Adrenal gland (tissue), 5 donors: ENCODE measurements at regions not wholly inside any gene's neighbourhood (a gene's known extent, or its start where the extent isn't known, plus 50 kb on each side); places are given as distances from the start of the nearest gene placed in this dataset.

Experiments used
- CTCF ChIP-seq, 6 experiments: fragments of 450-650 bp in 4 of 6; fragments of 200-600 bp in 2 of 6; sonication (generic) in 1 of 6; IDR thresholded peaks; 1 replicate in 5 of 6; 2 replicates in 1 of 6; pipeline versions ENCODE4 v1.5.1 to v1.8.0; 2016 to 2021; ENCODE audit warnings: antibody characterized with exemption in 6 of 6, mild to moderate bottlenecking in 2 of 6, moderate library complexity in 1 of 6
- POLR2A ChIP-seq, 2 donors: fragments of 450-650 bp; IDR thresholded peaks; one replicate each; pipeline ENCODE4 v1.6.1; 2017; ENCODE audit warnings: antibody characterized with exemption in 2 of 2, mild to moderate bottlenecking in 2 of 2, moderate library complexity in 1 of 2
- donor health status: DM: no; HTN: no; CAD: no.

- TF ChIP-seq CTCF (IDR thresholded peaks at IDR 0.05) (no peak), POLR2A (IDR thresholded peaks at IDR 0.05) (no peak)
These were observed 72.7 kb upstream of the TENM3 start for GRCh38 chr4:182170417-182170935.
